Mesenchymal stem cell (in vitro differentiated cells and primary cell): ENCODE measurements at regions not wholly inside any gene's neighbourhood (a gene's known extent, or its start where the extent isn't known, plus 50 kb on each side); places are given as distances from the start of the nearest gene placed in this dataset.
"Not testable (repeated sequence)": the region's sequence is repeated elsewhere in the genome, so short reads cannot be mapped to it uniquely, and the experiment has no call there.

Experiments used
- DNase-seq: peaks from one replicate; pipeline ENCODE4 v3.0.0-alpha.2; 2013
- H2AFZ ChIP-seq: one replicate; pipeline ENCODE4 v1.6.1; 2013; ENCODE audit warnings: low read depth, mild to moderate bottlenecking, control low read depth, inconsistent platforms, low read length, moderate library complexity
- H2AK5ac ChIP-seq: 2 replicates; pipeline ENCODE4 v1.6.1; 2013; ENCODE audit warnings: low read length, moderate library complexity, mild to moderate bottlenecking, inconsistent platforms; ENCODE audit not compliant: severe bottlenecking
- H2BK120ac ChIP-seq: one replicate; pipeline ENCODE4 v1.6.1; 2013; ENCODE audit warnings: low read depth, mild to moderate bottlenecking, inconsistent platforms, low read length, moderate library complexity
- H2BK12ac ChIP-seq, 2 experiments: one replicate each; pipeline ENCODE4 v1.6.1; 2013; ENCODE audit warnings: inconsistent platforms in 2 of 2, low read length in 2 of 2, mild to moderate bottlenecking in 2 of 2, moderate library complexity in 2 of 2, control low read depth in 1 of 2
- H2BK15ac ChIP-seq: one replicate; pipeline ENCODE4 v1.6.1; 2013; ENCODE audit warnings: mild to moderate bottlenecking, low read depth, inconsistent platforms; ENCODE audit not compliant: poor library complexity, severe bottlenecking
- H2BK5ac ChIP-seq: 2 replicates; pipeline ENCODE4 v1.6.1; 2013; ENCODE audit warnings: low read depth, mild to moderate bottlenecking, low read length, control low read depth, inconsistent platforms; ENCODE audit not compliant: poor library complexity, severe bottlenecking
- H3K14ac ChIP-seq, 2 experiments: one replicate each; pipeline ENCODE4 v1.6.1; 2013; ENCODE audit warnings: inconsistent platforms in 2 of 2, low read length in 2 of 2, control low read depth in 1 of 2, mild to moderate bottlenecking in 1 of 2, moderate library complexity in 1 of 2
- H3K18ac ChIP-seq, 2 experiments: one replicate each; pipeline ENCODE4 v1.6.1; 2013; ENCODE audit warnings: inconsistent platforms in 2 of 2, low read length in 2 of 2, control low read depth in 1 of 2, low read depth in 1 of 2, mild to moderate bottlenecking in 1 of 2
- H3K23ac ChIP-seq, 2 experiments: one replicate each; pipeline ENCODE4 v1.6.1; 2013; ENCODE audit warnings: inconsistent platforms in 2 of 2, low read length in 2 of 2, mild to moderate bottlenecking in 2 of 2, moderate library complexity in 2 of 2, control low read depth in 1 of 2
- H3K27ac ChIP-seq: 2 replicates; pipeline ENCODE4 v1.5.1; 2013; ENCODE audit warnings: mild to moderate bottlenecking, moderate library complexity, low read length, control low read depth, inconsistent platforms; ENCODE audit not compliant: poor library complexity, severe bottlenecking
- H3K27me3 ChIP-seq, 2 experiments: 2 replicates each; pipeline versions ENCODE4 v1.6.1 to v1.7.0; 2013; ENCODE audit warnings: low read length in 2 of 2, mild to moderate bottlenecking in 2 of 2, moderate library complexity in 2 of 2, control low read depth in 1 of 2, inconsistent platforms in 1 of 2; ENCODE audit not compliant: control insufficient read depth in 1 of 2, insufficient read depth in 1 of 2
- H3K36me3 ChIP-seq, 2 experiments: 2 replicates each; pipeline versions ENCODE4 v1.6.1 to v1.7.0; 2013; ENCODE audit warnings: low read length in 2 of 2, control low read depth in 1 of 2, inconsistent platforms in 1 of 2, low read depth in 1 of 2, mild to moderate bottlenecking in 1 of 2; ENCODE audit not compliant: insufficient read depth in 2 of 2, control insufficient read depth in 1 of 2
- H3K4ac ChIP-seq, 2 experiments: one replicate each; pipeline ENCODE4 v1.6.1; 2013; ENCODE audit warnings: inconsistent platforms in 2 of 2, low read length in 2 of 2, mild to moderate bottlenecking in 2 of 2, moderate library complexity in 2 of 2, control low read depth in 1 of 2, low read depth in 1 of 2
- H3K4me1 ChIP-seq: 2 replicates; pipeline ENCODE4 v1.6.1; 2013; ENCODE audit warnings: low read depth, low read length, control low read depth; ENCODE audit not compliant: control insufficient read depth, insufficient read depth
- H3K4me2 ChIP-seq: 2 replicates; pipeline ENCODE4 v1.6.1; 2013; ENCODE audit warnings: low read length, mild to moderate bottlenecking, inconsistent platforms; ENCODE audit not compliant: poor library complexity, severe bottlenecking
- H3K4me3 ChIP-seq, 2 experiments: 2 replicates each; pipeline versions ENCODE4 v1.5.1 to v1.7.0; 2013; ENCODE audit warnings: low read length in 2 of 2, mild to moderate bottlenecking in 2 of 2, control low read depth in 1 of 2, low read depth in 1 of 2; ENCODE audit not compliant: insufficient read depth in 1 of 2
- H3K79me1 ChIP-seq: replicated peaks from 2 replicates; pipeline ENCODE4 v1.6.1; 2013; ENCODE audit warnings: mild to moderate bottlenecking, control low read depth, low read length, inconsistent platforms; ENCODE audit not compliant: poor library complexity, severe bottlenecking
- H3K9ac ChIP-seq: 2 replicates; pipeline ENCODE4 v1.7.0; 2013; ENCODE audit warnings: mild to moderate bottlenecking, low read length, moderate library complexity
- H3K9me3 ChIP-seq: 2 replicates; pipeline ENCODE4 v1.7.0; 2013; ENCODE audit warnings: mild to moderate bottlenecking, low read length; ENCODE audit not compliant: control insufficient read depth
- H4K8ac ChIP-seq: one replicate; pipeline ENCODE4 v1.6.1; 2013; ENCODE audit warnings: inconsistent platforms, mild to moderate bottlenecking, low read length, moderate library complexity
- H4K91ac ChIP-seq: one replicate; pipeline ENCODE4 v1.6.1; 2013; ENCODE audit warnings: mild to moderate bottlenecking, low read length, inconsistent platforms
- WGBS: methylation state at CpG from one replicate; pipeline ENCODE4 v1.1.7; 2013; ENCODE audit warnings: mixed read lengths; 5-methylcytosine and 5-hydroxymethylcytosine counted together

GRCh38 chr1:4078091-4078962 is 178.3 kb upstream of the C1orf174 start:
- 74% methylated on average over 16 of the region's 24 CpGs for WGBS
- H2AFZ ChIP-seq, H3K27me3 ChIP-seq, H2BK5ac ChIP-seq, H3K4me2 ChIP-seq, H3K4me3 ChIP-seq, H3K9ac ChIP-seq, H2BK15ac ChIP-seq, DNase-seq, H3K4me1 ChIP-seq, H3K9me3 ChIP-seq, H2BK12ac ChIP-seq, H3K36me3 ChIP-seq, H4K91ac ChIP-seq, H3K27ac ChIP-seq, H2AK5ac ChIP-seq, H2BK120ac ChIP-seq, H3K14ac ChIP-seq, H3K18ac ChIP-seq, H4K8ac ChIP-seq, H3K23ac ChIP-seq, H3K79me1 ChIP-seq, H3K4ac ChIP-seq: not testable (repeated sequence)

GRCh38 chr1:4079815-4080214 is 179.7 kb upstream of the C1orf174 start:
- no peak overlapping the region for H3K27ac ChIP-seq
- no peak overlapping the region for H2BK120ac ChIP-seq
- no peak overlapping the region for H3K9ac ChIP-seq
- H2BK15ac ChIP-seq = no peak overlapping the region
- H2AFZ ChIP-seq = no peak overlapping the region
- no peaks in the 10 kb centered on the region for H3K4me1 ChIP-seq
- no peaks in the 10 kb centered on the region for H3K27me3 ChIP-seq
- H3K18ac ChIP-seq = no peak overlapping the region
- no peak overlapping the region for H3K23ac ChIP-seq
- no peak overlapping the region for H4K8ac ChIP-seq
- H3K14ac ChIP-seq = no peak overlapping the region
- H2BK12ac ChIP-seq = no peak overlapping the region
- no peak overlapping the region for H2AK5ac ChIP-seq
- H3K79me1 ChIP-seq = no peaks in the 10 kb centered on the region
- no peak overlapping the region for H2BK5ac ChIP-seq
- no peak overlapping the region for H3K4me2 ChIP-seq
- no peak for DNase-seq
- peaks cover 0 to 2% of the 10 kb centered on the region in 2 experiments for H3K36me3 ChIP-seq
- WGBS = 78% methylated on average over 5 of the region's 5 CpGs
- H3K9me3 ChIP-seq = no peaks in the 10 kb centered on the region
- no peak overlapping the region for H3K4me3 ChIP-seq
- no peak overlapping the region for H4K91ac ChIP-seq
- H3K4ac ChIP-seq = no peak overlapping the region

GRCh38 chr1:4081806-4082711 is 182.0 kb upstream of the C1orf174 start:
- DNase-seq = no peak
- no peak overlapping the region for H2BK5ac ChIP-seq
- no peak overlapping the region for H2BK15ac ChIP-seq
- no peak overlapping the region for H3K4me3 ChIP-seq
- no peak overlapping the region for H3K4ac ChIP-seq
- H2AFZ ChIP-seq = no peak overlapping the region
- H3K9ac ChIP-seq = no peak overlapping the region
- H3K18ac ChIP-seq = no peak overlapping the region
- no peaks in the 10 kb centered on the region for H3K27me3 ChIP-seq
- no peak overlapping the region for H2AK5ac ChIP-seq
- peaks cover 0 to 2% of the 10 kb centered on the region in 2 experiments for H3K36me3 ChIP-seq
- no peak overlapping the region for H2BK12ac ChIP-seq
- no peaks in the 10 kb centered on the region for H3K9me3 ChIP-seq
- no peak overlapping the region for H2BK120ac ChIP-seq
- H3K27ac ChIP-seq = no peak overlapping the region
- WGBS = 87% methylated on average over 17 of the region's 23 CpGs
- H3K4me2 ChIP-seq = no peak overlapping the region
- no peak overlapping the region for H4K91ac ChIP-seq
- no peak overlapping the region for H3K23ac ChIP-seq
- no peaks in the 10 kb centered on the region for H3K4me1 ChIP-seq
- H3K79me1 ChIP-seq = no peaks in the 10 kb centered on the region
- no peak overlapping the region for H3K14ac ChIP-seq
- H4K8ac ChIP-seq = no peak overlapping the region
